ENCODE measurements at regions not wholly inside any gene's neighbourhood (a gene's known extent, or its start where the extent isn't known, plus 50 kb on each side); places are given as distances from the start of the nearest gene placed in this dataset.

DNA sequence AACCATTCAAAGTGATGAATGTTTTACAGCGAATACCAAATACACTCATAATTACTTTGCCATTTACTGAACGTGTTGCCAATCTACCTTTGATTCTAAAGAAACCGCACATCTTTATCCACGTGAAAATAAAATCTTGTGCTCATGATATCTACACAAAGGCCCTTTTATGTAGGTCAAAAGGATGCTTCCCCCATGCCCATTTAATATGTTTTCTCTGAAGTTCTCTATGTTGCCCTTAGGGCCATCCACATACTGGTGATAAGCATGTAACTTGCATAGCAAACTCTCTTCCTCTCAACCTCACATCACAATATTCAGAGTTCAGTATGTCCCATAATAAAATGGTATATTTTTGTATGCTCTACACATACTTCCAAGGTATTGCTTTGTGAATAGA is 380.0 kb upstream of the FIGN start:
- H4K91ac ChIP-seq (ENCODE audit: insufficient read depth, low read depth, low read length) = no peak overlapping the region
- H2BK5ac ChIP-seq (ENCODE audit: low read depth, low read length, poor library complexity, severe bottlenecking) = no peak overlapping the region
- no peaks in the 10 kb centered on the region for H3K9me1 ChIP-seq (ENCODE audit: insufficient read depth, low read length)
- no peak overlapping the region for H4K8ac ChIP-seq (ENCODE audit: low read depth in 2 of 2, low read length in 2 of 2)
- POLR2A ChIA-PET (ENCODE audit: unreplicated experiment) = no interaction called here
- DNase-seq (no peak), ATAC-seq (ENCODE audit: low read depth) (no peak)
- H2BK20ac ChIP-seq (ENCODE audit: low read depth, low read length) = no peak overlapping the region
- no peak overlapping the region for H2BK15ac ChIP-seq (ENCODE audit: low read depth, low read length)
- H2AFZ ChIP-seq (replicated peaks; ENCODE audit: low read length, poor library complexity) = no peak overlapping the region
- no peak overlapping the region for H2AK9ac ChIP-seq (replicated peaks; ENCODE audit: low read depth, low read length, poor library complexity)
- no peak overlapping the region for H3K9ac ChIP-seq (ENCODE audit: low read depth, low read length)
- no peak overlapping the region for H4K5ac ChIP-seq (ENCODE audit: low read depth, low read length)
- no TSS peak for BruUV-seq (replicated peaks)
- H3K4me1 ChIP-seq (ENCODE audit: control insufficient read depth, insufficient read depth, low read length) = no peaks in the 10 kb centered on the region
- H3K27ac ChIP-seq (ENCODE audit: insufficient read depth, low read length) = no peak overlapping the region
- no CpG with 5 or more reads among the region's 4 CpGs for WGBS, 2 experiments (ENCODE audit: extremely low coverage in 2 of 2, insufficient read length in 1 of 2)
- H3K4ac ChIP-seq (ENCODE audit: low read depth, low read length) = no peak overlapping the region
- no peaks in the 10 kb centered on the region for H3K36me3 ChIP-seq (ENCODE audit: control insufficient read depth, insufficient read depth, low read length)
- no peaks in the 10 kb centered on the region for H3K27me3 ChIP-seq (ENCODE audit: control insufficient read depth, insufficient read depth, low read length)
- TF ChIP-seq RFX5 (IDR thresholded peaks at IDR 0.05; ENCODE audit: low read depth, low read length) (no peak), CHD1 (IDR thresholded peaks at IDR 0.05; ENCODE audit: low read depth, low read length) (no peak), FOS (IDR thresholded peaks at IDR 0.05; ENCODE audit: low read depth, low read length) (no peak), NFE2L2 (IDR thresholded peaks at IDR 0.05; ENCODE audit: low read depth, low read length) (no peak), SMC3 (IDR thresholded peaks at IDR 0.05; ENCODE audit: low read depth, low read length) (no peak), MAZ (IDR thresholded peaks at IDR 0.05; ENCODE audit: borderline replicate concordance, low read depth, low read length) (no peak), MAFK (IDR thresholded peaks at IDR 0.05; ENCODE audit: low read depth, low read length) (no peak), RAD21 (IDR thresholded peaks at IDR 0.05; ENCODE audit: low read length) (no peak), POLR2A (IDR thresholded peaks at IDR 0.05; ENCODE audit: low read depth, low read length) (no peak), CEBPB (IDR thresholded peaks at IDR 0.05; ENCODE audit: low read depth, low read length) (no peak), CTCF (conservative IDR thresholded peaks at IDR 0.05; ENCODE audit: low read depth, low read length) (no peak), ELK1 (IDR thresholded peaks at IDR 0.05; ENCODE audit: borderline replicate concordance, low read depth, low read length) (no peak), BHLHE40 (IDR thresholded peaks at IDR 0.05; ENCODE audit: low read depth, low read length) (no peak), RCOR1 (IDR thresholded peaks at IDR 0.05; ENCODE audit: insufficient replicate concordance, low read length) (no peak), MXI1 (IDR thresholded peaks at IDR 0.05; ENCODE audit: borderline replicate concordance, low read depth, low read length) (no peak)
- TF ChIP-seq, protein P1, sequence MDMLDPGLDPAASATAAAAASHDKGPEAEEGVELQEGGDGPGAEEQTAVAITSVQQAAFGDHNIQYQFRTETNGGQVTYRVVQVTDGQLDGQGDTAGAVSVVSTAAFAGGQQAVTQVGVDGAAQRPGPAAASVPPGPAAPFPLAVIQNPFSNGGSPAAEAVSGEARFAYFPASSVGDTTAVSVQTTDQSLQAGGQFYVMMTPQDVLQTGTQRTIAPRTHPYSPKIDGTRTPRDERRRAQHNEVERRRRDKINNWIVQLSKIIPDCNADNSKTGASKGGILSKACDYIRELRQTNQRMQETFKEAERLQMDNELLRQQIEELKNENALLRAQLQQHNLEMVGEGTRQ (IDR thresholded peaks at IDR 0.05; ENCODE audit: low read depth, low read length) = no peak
- no peak overlapping the region for H3K56ac ChIP-seq (ENCODE audit: extremely low read depth, insufficient read depth, low read length)
- intact Hi-C loops (cut with micrococcal nuclease) (no loop called here), dilution Hi-C loops (cut with HindIII; ENCODE audit: low sequenced_read_pairs, unreplicated experiment) (no loop called here), in situ Hi-C loops (cut with MboI; ENCODE audit: low sequenced_read_pairs) (no loop called here)
- H3K18ac ChIP-seq (ENCODE audit: low read depth, low read length) = no peak overlapping the region
- H2AK5ac ChIP-seq (ENCODE audit: low read depth, low read length) = no peak overlapping the region
- no peak overlapping the region for H3K4me3 ChIP-seq (ENCODE audit: insufficient read depth, low read depth, low read length)
- no peaks in the 10 kb centered on the region for H4K20me1 ChIP-seq (ENCODE audit: insufficient read depth, low read length)
- no peaks in the 10 kb centered on the region for H3K79me1 ChIP-seq (ENCODE audit: low read depth in 1 of 2, low read length in 2 of 2)
- no peak overlapping the region for H3K23ac ChIP-seq (ENCODE audit: low read depth, low read length)
- H3K9me3 ChIP-seq (ENCODE audit: control insufficient read depth, insufficient read depth, low read length) = no peaks in the 10 kb centered on the region
- no peak overlapping the region for H3K14ac ChIP-seq (replicated peaks; ENCODE audit: low read depth, low read length)
- no peak overlapping the region for H2BK120ac ChIP-seq (ENCODE audit: low read depth, low read length)
- H3K4me2 ChIP-seq (ENCODE audit: low read depth, low read length) = no peak overlapping the region
- CTCF ChIA-PET = no interaction called here

All from IMR-90 (cell line).